ENCODE measurements at regions not wholly inside any gene's neighbourhood (a gene's known extent, or its start where the extent isn't known, plus 50 kb on each side); places are given as distances from the start of the nearest gene placed in this dataset.

DNA sequence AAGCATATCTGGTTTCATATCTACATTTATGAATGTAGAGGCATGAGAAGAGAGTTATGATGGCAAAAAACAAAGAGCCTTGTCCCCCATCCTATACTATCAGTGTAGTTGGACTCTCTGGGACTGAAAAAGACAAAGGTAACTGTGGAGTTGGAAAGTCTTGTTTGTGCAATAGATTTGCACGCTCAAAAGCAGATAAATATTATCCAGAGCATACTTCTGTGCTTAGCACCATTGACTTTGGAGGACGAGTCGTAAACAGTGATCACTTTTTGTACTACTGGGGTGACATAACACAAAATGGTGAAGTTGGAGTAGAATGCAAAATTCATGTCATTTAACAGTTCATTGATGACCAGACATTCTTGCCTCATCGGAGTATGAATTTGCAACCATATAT, 85.2 kb upstream of the EGFR start:
- TF ChIP-seq, protein P1, sequence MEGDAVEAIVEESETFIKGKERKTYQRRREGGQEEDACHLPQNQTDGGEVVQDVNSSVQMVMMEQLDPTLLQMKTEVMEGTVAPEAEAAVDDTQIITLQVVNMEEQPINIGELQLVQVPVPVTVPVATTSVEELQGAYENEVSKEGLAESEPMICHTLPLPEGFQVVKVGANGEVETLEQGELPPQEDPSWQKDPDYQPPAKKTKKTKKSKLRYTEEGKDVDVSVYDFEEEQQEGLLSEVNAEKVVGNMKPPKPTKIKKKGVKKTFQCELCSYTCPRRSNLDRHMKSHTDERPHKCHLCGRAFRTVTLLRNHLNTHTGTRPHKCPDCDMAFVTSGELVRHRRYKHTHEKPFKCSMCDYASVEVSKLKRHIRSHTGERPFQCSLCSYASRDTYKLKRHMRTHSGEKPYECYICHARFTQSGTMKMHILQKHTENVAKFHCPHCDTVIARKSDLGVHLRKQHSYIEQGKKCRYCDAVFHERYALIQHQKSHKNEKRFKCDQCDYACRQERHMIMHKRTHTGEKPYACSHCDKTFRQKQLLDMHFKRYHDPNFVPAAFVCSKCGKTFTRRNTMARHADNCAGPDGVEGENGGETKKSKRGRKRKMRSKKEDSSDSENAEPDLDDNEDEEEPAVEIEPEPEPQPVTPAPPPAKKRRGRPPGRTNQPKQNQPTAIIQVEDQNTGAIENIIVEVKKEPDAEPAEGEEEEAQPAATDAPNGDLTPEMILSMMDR (IDR thresholded peaks at IDR 0.05) = no peak
- TF ChIP-seq POLR2AphosphoS5 (IDR thresholded peaks at IDR 0.05) (no peak), POLR2A (IDR thresholded peaks at IDR 0.05; ENCODE audit: low read depth) (no peak)
